NCI-H446 treated with DMSO at 0.1 percent for 48 hours (cell line): ENCODE measurements at regions not wholly inside any gene's neighbourhood (a gene's known extent, or its start where the extent isn't known, plus 50 kb on each side); places are given as distances from the start of the nearest gene placed in this dataset.
"Not testable (repeated sequence)": the region's sequence is repeated elsewhere in the genome, so short reads cannot be mapped to it uniquely, and the experiment has no call there.

ENCODE experiments used
- DNase-seq: peaks from one replicate; lab custom pipeline; 2025; lab: John Stamatoyannopoulos, UW

DNA sequence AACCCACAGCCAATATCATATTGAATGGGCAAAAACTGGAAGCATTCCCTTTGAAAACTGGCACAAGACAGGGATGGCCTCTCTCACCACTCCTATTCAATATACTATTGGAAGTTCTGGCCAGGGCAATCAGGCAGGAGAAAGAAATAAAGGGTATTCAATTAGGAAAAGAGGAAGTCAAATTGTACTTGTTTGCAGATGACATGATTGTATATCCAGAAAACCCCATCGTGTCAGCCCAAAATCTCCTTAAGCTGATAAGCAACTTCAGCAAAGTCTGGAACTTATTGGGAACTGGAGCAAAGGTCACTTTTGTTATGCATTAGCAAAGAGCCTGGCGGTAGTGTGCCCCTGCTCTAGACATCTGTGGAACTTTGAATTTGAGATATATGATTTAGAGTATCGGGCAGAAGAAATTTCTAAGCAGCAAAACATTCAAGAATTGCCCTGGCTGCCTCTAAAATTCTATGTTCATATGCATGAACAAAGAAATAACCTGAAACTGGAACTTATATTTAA is 53.4 kb upstream of the PSMA1 start:
- DNase-seq, result not testable (repeated sequence)

DNA sequence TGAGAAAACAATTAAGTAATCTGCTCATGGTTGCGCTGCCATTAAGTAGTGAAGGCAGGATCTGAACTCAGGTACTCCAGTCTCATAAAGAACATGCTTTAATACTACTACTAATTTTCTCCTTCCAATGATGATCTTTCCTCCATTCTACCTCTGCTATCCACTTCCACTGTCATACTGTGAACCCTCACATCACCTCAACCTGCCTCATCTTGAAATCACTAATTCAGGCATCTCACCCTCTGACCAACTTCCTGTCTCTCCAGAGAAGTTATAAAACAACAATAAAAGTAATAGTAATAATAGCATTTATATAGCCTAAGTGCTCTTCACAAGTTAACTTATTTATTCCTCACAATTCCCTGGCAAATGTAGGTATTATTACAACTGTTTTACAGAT is 57.1 kb upstream of the PSMA1 start:
- no peak for DNase-seq

GRCh38 chr11:14577835-14578529 is 57.8 kb upstream of the PSMA1 start:
- DNase-seq, result no peak

DNA sequence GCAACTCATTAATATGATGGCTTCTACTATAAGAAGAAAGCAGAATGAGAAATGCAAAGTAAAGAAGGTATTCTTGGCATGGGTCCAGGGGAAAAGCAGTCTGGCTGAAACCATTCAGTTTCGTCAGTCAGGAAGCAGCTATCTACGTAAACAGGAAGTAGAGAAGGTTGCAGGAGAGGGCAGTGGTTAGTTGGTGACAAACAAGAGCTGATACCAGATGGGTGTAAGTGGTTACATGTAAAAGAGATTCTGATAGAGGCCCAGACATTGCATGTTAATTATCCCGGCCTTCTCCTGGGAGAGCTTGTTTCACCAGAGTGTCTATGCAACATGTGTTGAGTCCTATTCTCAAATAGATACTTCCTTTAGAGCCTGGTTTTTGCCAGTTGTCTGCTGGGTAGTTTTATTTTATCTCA is 58.4 kb upstream of the PSMA1 start:
- DNase-seq, result no peak

GRCh38 chr11:14579646-14580045 is 59.5 kb upstream of the PSMA1 start:
- no peak for DNase-seq

DNA sequence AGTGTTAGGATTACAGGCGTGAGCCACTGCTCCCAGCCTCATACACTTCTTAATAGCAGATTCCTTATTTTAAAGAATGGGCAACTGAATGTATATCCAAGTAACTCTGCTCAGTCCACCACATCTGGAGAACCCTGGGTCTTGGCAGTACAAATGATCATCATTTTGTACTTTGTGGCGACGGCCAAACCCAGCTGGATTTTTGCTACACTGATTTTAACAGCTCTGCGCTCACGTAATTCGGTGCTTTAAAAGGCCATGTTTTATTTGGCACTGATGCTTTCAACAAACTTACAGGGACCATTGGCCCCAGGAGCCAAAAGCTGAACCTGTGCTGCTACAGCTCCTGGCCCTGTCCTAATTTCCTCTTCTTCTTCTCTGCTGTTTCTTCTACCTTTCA is 60.8 kb upstream of the PDE3B start:
- no peak for DNase-seq

- DNase-seq, result peak; percentile 81
These were observed 60.2 kb upstream of the PDE3B start for GRCh38 chr11:14583252-14584034.

DNA sequence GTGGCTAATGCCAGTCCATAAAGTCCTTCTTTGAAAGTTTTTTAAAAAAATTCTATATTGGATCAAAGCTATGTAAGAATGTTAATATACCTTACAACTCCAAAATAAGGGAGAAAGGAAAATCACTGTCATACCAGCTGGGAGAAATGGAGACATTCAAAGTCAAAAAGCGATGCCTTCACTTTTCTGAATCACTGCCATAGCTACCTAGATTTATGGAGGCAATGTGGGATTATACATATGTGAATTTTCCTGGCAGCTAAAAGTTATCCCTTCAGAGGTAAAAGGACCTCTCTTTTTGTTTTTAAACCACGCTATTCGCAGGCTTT is 59.6 kb upstream of the PDE3B start:
- no peak for DNase-seq

DNA sequence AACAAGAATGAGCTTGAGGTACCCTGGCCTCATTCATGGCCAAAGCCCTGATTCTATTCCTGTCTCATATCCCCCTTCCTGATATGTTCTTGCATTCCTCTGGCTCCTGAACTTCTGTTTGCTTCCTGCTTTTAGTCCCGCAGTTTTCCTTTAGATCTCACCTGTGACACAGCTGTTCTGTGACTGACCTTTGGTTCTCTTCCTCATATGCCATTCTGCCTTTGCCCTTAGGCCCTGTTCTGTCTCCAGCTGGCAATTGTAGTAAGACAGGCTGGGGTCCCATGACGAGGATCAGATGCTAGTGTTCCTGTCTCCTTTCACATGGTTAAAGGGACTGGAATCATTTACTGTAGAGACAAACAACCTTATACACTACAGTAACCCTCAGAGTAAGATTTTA is 59.0 kb upstream of the PDE3B start:
- DNase-seq, result no peak

DNA sequence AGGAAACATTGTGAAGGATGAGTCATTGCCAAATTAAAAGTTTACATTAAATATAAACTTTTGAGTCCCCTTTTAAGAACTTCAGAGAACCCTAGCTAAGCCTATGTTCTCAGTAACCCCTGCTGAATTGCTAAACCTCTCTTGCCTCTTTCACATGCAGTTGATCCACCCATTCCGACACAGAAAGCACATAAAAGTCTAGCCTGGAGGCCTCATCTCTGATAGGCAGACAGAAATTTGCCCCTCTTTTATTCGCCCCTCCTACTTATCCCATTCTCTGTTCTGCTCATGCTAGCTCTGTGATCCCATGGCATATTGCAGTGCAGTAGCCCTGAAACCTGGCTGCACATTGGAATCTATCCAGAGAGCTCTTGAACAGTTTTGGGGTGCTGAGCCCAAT is 58.2 kb upstream of the PDE3B start:
- DNase-seq, result no peak

GRCh38 chr11:14587258-14587657 is 56.3 kb upstream of the PDE3B start:
- no peak for DNase-seq

DNA sequence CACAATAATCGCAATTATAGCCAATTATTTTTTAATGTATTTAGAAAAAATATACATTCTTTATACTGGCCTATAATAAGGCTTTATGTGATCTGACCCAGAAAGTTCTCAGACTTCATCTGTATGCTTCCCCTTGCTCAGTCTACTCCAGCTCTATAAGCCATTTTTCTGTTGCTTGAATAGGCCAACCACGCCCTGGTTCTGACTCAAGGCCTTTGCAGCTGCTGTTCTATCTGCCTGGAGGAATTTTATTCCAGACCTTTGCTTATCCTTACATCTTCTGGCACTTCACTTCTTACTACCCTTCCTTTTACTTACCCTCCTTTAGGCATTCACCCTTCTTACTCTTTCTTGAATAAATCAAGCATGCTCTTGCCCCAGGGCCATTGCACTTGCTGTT is 54.9 kb upstream of the PDE3B start:
- no peak for DNase-seq

DNA sequence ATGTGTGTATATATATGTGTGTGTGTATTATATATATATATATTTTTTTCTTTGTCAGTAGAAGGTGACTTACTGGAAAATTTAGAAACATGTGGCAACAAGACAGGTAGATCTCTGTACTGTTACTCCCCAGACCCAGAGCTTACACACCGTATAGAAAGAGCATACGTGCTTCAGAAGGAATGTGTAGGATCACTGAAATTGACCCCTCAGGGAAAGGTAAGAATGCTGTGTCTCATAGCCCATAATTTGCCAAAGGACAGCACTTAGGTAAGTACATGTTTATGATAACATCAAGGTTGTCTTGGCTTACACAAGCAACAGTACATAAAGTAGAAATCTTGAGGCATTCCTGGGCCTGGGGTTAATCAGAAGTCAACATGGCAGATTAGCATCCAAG is 54.2 kb upstream of the PDE3B start:
- no peak for DNase-seq

DNA sequence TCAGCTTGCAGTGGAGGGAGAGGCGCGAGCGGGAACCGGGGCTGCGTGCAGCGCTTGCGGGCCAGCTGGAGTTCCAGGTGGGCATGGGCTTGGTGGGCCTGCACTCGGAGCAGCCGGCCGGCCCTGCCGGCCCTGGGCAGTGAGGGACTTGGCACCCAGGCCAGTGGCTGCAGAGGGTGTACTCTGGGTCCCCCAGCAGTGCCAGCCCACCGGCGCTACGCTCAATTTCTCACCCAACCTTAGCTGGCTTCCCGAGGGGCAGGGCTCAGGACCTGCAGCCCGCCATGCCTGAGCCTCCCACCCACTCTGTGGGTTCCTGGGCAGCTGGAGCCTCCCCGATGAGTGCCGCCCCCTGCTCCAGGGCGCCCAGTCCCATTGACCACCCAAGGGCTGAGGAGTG is 52.6 kb upstream of the PDE3B start:
- DNase-seq, result not testable (repeated sequence)

DNA sequence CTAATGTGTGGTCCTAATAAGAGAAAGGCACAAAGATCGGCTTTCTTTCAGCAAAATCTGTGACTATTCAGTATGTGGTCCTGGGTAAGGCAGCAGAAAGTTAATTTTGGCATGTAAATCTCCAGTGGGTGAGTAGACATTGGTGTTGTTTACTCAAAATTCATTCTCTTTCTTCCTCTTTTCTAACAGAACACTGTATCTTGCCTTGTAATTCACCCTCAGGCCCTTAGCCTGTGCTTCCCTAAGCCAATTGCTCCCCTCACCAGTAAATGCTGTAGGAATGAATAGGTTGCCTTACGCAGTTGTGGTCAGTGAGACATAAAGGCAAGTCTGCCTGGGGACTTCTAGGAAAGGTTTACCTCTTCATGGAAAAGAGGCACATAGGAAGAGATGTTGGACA is 49.9 kb upstream of the PDE3B start:
- no peak for DNase-seq
